Stimulated activated naive CD8-positive, alpha-beta T cell treated with anti-CD3 and anti-CD28 coated beads, Interleukin-15, amount 100 ng/mL, for 72 hours (primary cell): ENCODE measurements at regions not wholly inside any gene's neighbourhood (a gene's known extent, or its start where the extent isn't known, plus 50 kb on each side); places are given as distances from the start of the nearest gene placed in this dataset.
"Not testable (repeated sequence)": the region's sequence is repeated elsewhere in the genome, so short reads cannot be mapped to it uniquely, and the experiment has no call there.

Experiments
- ATAC-seq: fragments of 150-1000 bp; cut with Tn5 transposase; 2 replicates; pipeline ENCODE4 v1.10.0; 2021; ENCODE audit warnings: mild to moderate bottlenecking, moderate library complexity
- DNase-seq, 2 donors: peaks; one replicate each; pipeline ENCODE4 v3.0.0; 2021 to 2022
- H3K27ac Mint-ChIP-seq, 2 donors: one replicate each; pipeline ENCODE4 v1.8.0; 2022; ENCODE audit warnings: mild to moderate bottlenecking in 2 of 2, mixed read lengths in 2 of 2, moderate library complexity in 2 of 2
- H3K27me3 Mint-ChIP-seq: one replicate; pipeline ENCODE4 v1.8.0; 2022; ENCODE audit warnings: mixed read lengths
- H3K4me1 Mint-ChIP-seq: one replicate; pipeline ENCODE4 v1.8.0; 2022; ENCODE audit warnings: mild to moderate bottlenecking, mixed read lengths
- H3K4me3 Mint-ChIP-seq, 2 donors: one replicate each; pipeline ENCODE4 v1.8.0; 2022; ENCODE audit warnings: mild to moderate bottlenecking in 2 of 2, mixed read lengths in 2 of 2, moderate library complexity in 1 of 2
- H3K9me3 Mint-ChIP-seq, 2 donors: one replicate each; pipeline ENCODE4 v1.8.0; 2022; ENCODE audit warnings: mixed read lengths in 2 of 2

DNA sequence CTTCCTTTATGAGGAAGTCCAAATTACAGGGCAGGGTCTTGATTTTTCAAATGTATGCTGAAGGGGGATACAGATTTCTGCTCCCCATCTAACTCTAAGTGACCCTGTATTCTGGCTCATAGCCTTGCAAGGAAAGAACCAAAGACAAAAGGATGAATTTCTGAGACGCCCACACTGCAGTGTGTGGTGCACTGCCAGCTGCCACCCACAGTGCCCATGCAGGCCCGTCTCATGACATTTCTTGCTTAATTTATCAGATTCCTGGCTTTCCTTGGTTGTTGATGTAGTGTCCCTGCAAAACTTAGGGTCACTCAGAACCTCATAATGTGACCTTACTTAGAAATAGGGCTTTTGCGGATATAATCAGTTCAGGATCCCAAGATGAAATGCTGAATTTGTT lies 68.0 kb downstream of the CBLN4 start:
- no peaks in the 10 kb centered on the region for H3K4me1 Mint-ChIP-seq
- no peaks in the 10 kb centered on the region for H3K27me3 Mint-ChIP-seq
- ATAC-seq = no peak
- DNase-seq = no peak
- peaks cover 8 to 20% of the 10 kb centered on the region in 2 donors for H3K9me3 Mint-ChIP-seq
- no peak overlapping the region for H3K4me3 Mint-ChIP-seq
- no peak overlapping the region for H3K27ac Mint-ChIP-seq

DNA sequence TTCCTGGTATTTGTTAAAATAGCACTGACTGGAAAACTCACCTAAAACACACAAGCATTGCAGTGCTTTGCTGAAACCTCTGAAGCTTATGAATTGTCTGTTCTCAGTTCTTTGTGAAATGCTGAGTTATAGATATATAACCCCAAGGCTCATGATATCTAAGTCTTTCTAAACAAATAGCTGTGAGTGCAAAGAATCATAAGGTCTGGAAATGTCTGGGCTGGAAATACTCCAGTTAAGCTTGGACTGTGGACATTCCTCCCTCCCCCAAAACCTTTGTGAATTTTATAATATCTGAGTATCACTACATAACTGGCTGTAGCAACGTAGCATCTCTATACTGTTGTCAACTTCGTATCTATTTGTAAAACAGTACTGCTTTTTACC lies 69.1 kb downstream of the CBLN4 start:
- Mint-ChIP-seq H3K9me3 (peaks cover 8 to 20% of the 10 kb centered on the region in 2 donors), H3K4me3 (no peak overlapping the region), H3K4me1 (no peaks in the 10 kb centered on the region), H3K27me3 (no peaks in the 10 kb centered on the region), H3K27ac (no peak overlapping the region)
- ATAC-seq = no peak
- DNase-seq = no peak

DNA sequence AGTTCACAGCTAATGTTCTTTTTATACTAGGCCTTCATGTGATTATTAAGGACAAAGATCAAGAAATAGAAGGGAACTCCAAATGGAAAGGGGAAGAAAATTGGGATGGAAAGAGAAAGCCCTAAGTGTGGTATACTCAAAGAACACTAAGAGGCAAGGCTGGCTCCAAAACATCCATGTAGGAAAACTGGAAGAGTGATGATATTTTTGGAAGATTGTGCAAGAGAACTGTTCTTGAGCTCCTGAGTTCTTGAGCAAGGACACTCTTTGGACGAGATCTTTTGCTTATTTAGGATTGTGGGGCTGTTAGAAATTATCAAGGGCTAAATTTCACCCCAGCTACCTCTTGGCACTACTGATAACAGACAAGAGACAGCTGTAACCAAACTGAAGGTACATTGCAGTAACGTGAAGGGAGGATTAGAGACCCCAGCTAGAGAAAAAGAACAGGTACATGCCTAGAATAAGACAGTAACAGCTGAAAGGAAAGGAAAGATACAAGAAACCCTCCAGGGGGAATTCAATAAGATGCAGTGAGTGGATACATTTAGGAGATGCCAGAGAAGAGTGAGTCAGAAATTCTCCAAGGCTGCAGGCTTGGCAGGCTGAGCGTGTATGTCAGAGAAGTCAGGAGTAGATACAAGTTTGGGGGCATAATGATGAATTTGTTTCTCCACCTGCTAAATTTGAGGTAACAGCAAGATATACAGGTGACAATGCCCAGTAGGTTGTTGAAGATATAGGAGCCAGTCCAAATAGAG lies 69.7 kb downstream of the CBLN4 start:
- ATAC-seq = no peak
- peaks cover 8 to 20% of the 10 kb centered on the region in 2 donors for H3K9me3 Mint-ChIP-seq
- H3K27me3 Mint-ChIP-seq = no peaks in the 10 kb centered on the region
- DNase-seq = no peak
- no peaks in the 10 kb centered on the region for H3K4me1 Mint-ChIP-seq
- H3K4me3 Mint-ChIP-seq = no peak overlapping the region
- no peak overlapping the region for H3K27ac Mint-ChIP-seq

DNA sequence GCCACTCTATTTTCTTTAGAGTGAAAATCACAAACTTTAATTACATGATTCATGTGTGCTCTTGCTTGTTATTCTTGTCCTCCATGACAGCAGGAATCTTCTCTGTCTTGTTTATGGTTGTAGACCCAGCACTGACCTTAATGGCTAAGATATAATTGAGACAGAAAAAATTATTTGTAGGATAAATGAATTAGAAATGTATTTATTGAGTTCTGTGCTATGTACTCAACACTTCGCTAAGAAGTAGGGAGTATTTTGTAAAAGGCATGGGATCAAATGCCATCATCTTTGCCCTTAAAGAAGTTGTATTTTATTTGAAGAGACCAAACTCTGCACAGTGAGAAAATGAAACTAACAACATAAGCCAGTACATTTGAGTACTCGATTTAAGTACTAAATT lies 71.2 kb downstream of the CBLN4 start:
- Mint-ChIP-seq H3K4me3 (no peak overlapping the region), H3K27ac (no peak overlapping the region), H3K27me3 (no peaks in the 10 kb centered on the region), H3K4me1 (no peaks in the 10 kb centered on the region), H3K9me3 (peaks cover 13 to 20% of the 10 kb centered on the region in 2 donors)
- ATAC-seq (no peak), DNase-seq (no peak)

GRCh38 chr20:55930876-55931275 lies 74.4 kb downstream of the CBLN4 start:
- DNase-seq, H3K27me3 Mint-ChIP-seq, ATAC-seq, H3K4me3 Mint-ChIP-seq, H3K27ac Mint-ChIP-seq, H3K4me1 Mint-ChIP-seq: not testable (repeated sequence)
- H3K9me3 Mint-ChIP-seq = peaks cover 5 to 21% of the 10 kb centered on the region in 2 donors

GRCh38 chr20:55928266-55928665 lies 77.1 kb downstream of the CBLN4 start:
- ATAC-seq (no peak), DNase-seq (no peak)
- no peaks in the 10 kb centered on the region for H3K4me1 Mint-ChIP-seq
- no peaks in the 10 kb centered on the region for H3K27me3 Mint-ChIP-seq
- no peak overlapping the region for H3K4me3 Mint-ChIP-seq
- H3K27ac Mint-ChIP-seq = no peak overlapping the region
- peaks cover 5 to 8% of the 10 kb centered on the region in 2 donors for H3K9me3 Mint-ChIP-seq

GRCh38 chr20:55919956-55920355 lies 85.4 kb downstream of the CBLN4 start:
- no peaks in the 10 kb centered on the region for H3K27me3 Mint-ChIP-seq
- DNase-seq = no peak
- ATAC-seq = no peak
- no peak overlapping the region for H3K27ac Mint-ChIP-seq
- no peak overlapping the region for H3K4me3 Mint-ChIP-seq
- H3K9me3 Mint-ChIP-seq = peaks cover 5 to 12% of the 10 kb centered on the region in 2 donors
- no peaks in the 10 kb centered on the region for H3K4me1 Mint-ChIP-seq

- Mint-ChIP-seq H3K4me1 (no peaks in the 10 kb centered on the region), H3K27me3 (no peaks in the 10 kb centered on the region), H3K27ac (no peak overlapping the region), H3K4me3 (no peak overlapping the region), H3K9me3 (peaks cover 5 to 12% of the 10 kb centered on the region in 2 donors)
- ATAC-seq (no peak), DNase-seq (no peak)
These were observed 86.0 kb downstream of the CBLN4 start for GRCh38 chr20:55919319-55919718.

DNA sequence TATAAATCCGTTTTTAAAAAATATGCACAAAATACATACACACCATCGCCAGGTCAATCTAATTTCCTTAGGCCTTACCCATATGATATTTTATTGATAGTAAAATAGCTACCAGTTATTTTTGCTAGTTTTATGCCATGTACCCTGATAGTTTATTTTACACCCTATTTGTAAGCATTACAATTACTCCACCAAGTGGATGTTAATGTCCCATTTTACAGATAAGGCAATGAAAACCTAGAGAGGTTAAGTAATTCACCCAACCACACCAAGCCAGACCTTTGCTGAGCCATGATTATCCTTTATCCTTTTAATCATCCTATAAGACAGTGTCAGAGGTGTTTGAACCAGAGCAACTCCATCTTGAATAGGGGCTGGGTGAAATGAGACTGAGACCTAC lies 86.8 kb downstream of the CBLN4 start:
- no peaks in the 10 kb centered on the region for H3K4me1 Mint-ChIP-seq
- H3K27me3 Mint-ChIP-seq = no peaks in the 10 kb centered on the region
- no peak for ATAC-seq
- no peak for DNase-seq
- no peak overlapping the region for H3K27ac Mint-ChIP-seq
- H3K4me3 Mint-ChIP-seq = no peak overlapping the region
- peaks cover 5 to 12% of the 10 kb centered on the region in 2 donors for H3K9me3 Mint-ChIP-seq

GRCh38 chr20:55893031-55893430 lies 112.3 kb downstream of the CBLN4 start:
- H3K9me3 Mint-ChIP-seq = peaks cover 16 to 22% of the 10 kb centered on the region in 2 donors
- no peak overlapping the region for H3K4me3 Mint-ChIP-seq
- no peak for DNase-seq
- no peak for ATAC-seq
- H3K4me1 Mint-ChIP-seq = no peaks in the 10 kb centered on the region
- no peaks in the 10 kb centered on the region for H3K27me3 Mint-ChIP-seq
- no peak overlapping the region for H3K27ac Mint-ChIP-seq

DNA sequence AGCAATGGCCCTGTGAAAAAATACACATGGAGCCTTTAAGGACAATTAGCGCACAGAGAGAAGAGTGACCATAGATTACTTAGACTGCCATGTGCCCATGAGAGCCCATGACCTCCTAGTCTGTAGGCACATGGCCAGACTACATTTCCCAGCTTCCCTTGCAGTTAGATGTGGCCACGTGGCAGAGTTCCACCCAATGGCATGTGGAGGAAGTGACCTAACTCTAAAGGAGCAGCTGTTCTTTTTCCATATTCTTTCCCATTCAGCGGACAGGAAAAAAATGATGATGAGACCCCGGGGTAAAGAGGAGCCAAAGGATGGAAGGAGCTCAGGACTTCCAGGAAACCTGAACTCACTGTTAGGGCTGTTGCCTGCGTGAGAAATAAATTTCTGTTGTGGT lies 116.6 kb downstream of the CBLN4 start:
- H3K9me3 Mint-ChIP-seq = peaks cover 7 to 9% of the 10 kb centered on the region in 2 donors
- H3K27me3 Mint-ChIP-seq = no peaks in the 10 kb centered on the region
- H3K4me1 Mint-ChIP-seq = no peaks in the 10 kb centered on the region
- H3K27ac Mint-ChIP-seq = no peak overlapping the region
- no peak for DNase-seq
- ATAC-seq = no peak
- H3K4me3 Mint-ChIP-seq = no peak overlapping the region

DNA sequence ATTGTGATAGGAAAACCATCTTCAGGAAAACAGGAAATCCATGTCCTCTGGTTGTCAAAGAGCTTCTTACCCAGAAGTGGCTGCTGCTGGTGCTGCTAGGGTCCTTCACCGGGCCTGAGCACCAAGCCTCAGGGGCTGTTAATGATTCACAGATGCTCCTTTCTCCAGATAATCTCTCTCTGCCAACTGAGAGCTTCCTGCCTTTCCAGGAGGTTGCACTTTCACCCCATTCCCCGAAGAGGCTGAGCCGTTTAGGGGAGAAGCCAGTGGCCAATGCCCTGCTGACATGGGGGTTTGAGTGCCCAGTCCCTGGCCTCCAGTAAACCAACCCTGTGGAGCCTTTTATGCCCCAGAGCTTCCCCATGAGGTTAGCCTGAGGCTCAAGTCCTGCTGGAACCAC lies 122.4 kb downstream of the CBLN4 start:
- no peaks in the 10 kb centered on the region for H3K4me1 Mint-ChIP-seq
- ATAC-seq = no peak

GRCh38 chr20:55882286-55882685 lies 123.0 kb downstream of the CBLN4 start:
- no peak for DNase-seq
- Mint-ChIP-seq H3K27me3 (no peaks in the 10 kb centered on the region), H3K27ac (no peak overlapping the region), H3K4me1 (no peaks in the 10 kb centered on the region), H3K9me3 (peaks cover 5 to 6% of the 10 kb centered on the region in 2 donors), H3K4me3 (no peak overlapping the region)
- no peak for ATAC-seq

More for the DNA sequence above, 122.4 kb downstream of the CBLN4 start:
- no peaks in the 10 kb centered on the region for H3K27me3 Mint-ChIP-seq
- no peak overlapping the region for H3K27ac Mint-ChIP-seq
- H3K4me3 Mint-ChIP-seq = no peak overlapping the region
- no peak for DNase-seq
- peaks cover 5 to 6% of the 10 kb centered on the region in 2 donors for H3K9me3 Mint-ChIP-seq

- no peak for DNase-seq
- no peak for ATAC-seq
- peaks cover 5 to 6% of the 10 kb centered on the region in 2 donors for H3K9me3 Mint-ChIP-seq
- no peak overlapping the region for H3K27ac Mint-ChIP-seq
- no peaks in the 10 kb centered on the region for H3K27me3 Mint-ChIP-seq
- H3K4me1 Mint-ChIP-seq = no peaks in the 10 kb centered on the region
- no peak overlapping the region for H3K4me3 Mint-ChIP-seq
These were observed 124.1 kb downstream of the CBLN4 start for GRCh38 chr20:55881204-55881603.

GRCh38 chr20:55880361-55880760 lies 125.0 kb downstream of the CBLN4 start:
- Mint-ChIP-seq H3K9me3 (peaks cover 5 to 6% of the 10 kb centered on the region in 2 donors), H3K4me3 (no peak overlapping the region), H3K27me3 (no peaks in the 10 kb centered on the region), H3K27ac (no peak overlapping the region), H3K4me1 (no peaks in the 10 kb centered on the region)
- ATAC-seq = no peak
- DNase-seq = no peak

- Mint-ChIP-seq H3K4me1 (no peaks in the 10 kb centered on the region), H3K9me3 (peaks cover 0 to 5% of the 10 kb centered on the region in 2 donors), H3K27ac (no peak overlapping the region), H3K4me3 (no peak overlapping the region), H3K27me3 (no peaks in the 10 kb centered on the region)
- ATAC-seq (no peak), DNase-seq (no peak)
These were observed 150.3 kb downstream of the CBLN4 start for GRCh38 chr20:55855052-55855451.
